Upper lobe of left lung (tissue), 4 donors: ENCODE measurements at regions not wholly inside any gene's neighbourhood (a gene's known extent, or its start where the extent isn't known, plus 50 kb on each side); places are given as distances from the start of the nearest gene placed in this dataset.

ENCODE experiments used
- CTCF ChIP-seq, 6 experiments: fragments of 450-650 bp in 4 of 6; fragments of 200-600 bp in 2 of 6; sonication (generic) in 2 of 6; IDR thresholded peaks; one replicate each; pipeline ENCODE4 v1.5.1; 2016 to 2019; ENCODE audit warnings: antibody characterized with exemption in 6 of 6
- EP300 ChIP-seq, 4 donors: sonication (generic); formaldehyde crosslinking; IDR thresholded peaks; one replicate each; pipeline ENCODE4 v1.5.1; 2017; ENCODE audit warnings: antibody characterized with exemption in 4 of 4, control low read depth in 2 of 4
- POLR2A ChIP-seq, 4 donors: fragments of 450-650 bp; IDR thresholded peaks; one replicate each; pipeline ENCODE4 v1.5.1; 2016 to 2017; ENCODE audit warnings: antibody characterized with exemption in 4 of 4, mild to moderate bottlenecking in 2 of 4
- POLR2AphosphoS5 ChIP-seq, 2 donors: sonication (generic); formaldehyde crosslinking; IDR thresholded peaks; one replicate each; pipeline ENCODE4 v1.5.1; 2017; ENCODE audit warnings: antibody characterized with exemption in 2 of 2

- TF ChIP-seq CTCF (IDR thresholded peaks at IDR 0.05), result no peak
- TF ChIP-seq POLR2A (IDR thresholded peaks at IDR 0.05), result no peak
- TF ChIP-seq EP300 (IDR thresholded peaks at IDR 0.05), result no peak
- no peak for TF ChIP-seq POLR2AphosphoS5 (IDR thresholded peaks at IDR 0.05)
Observed at GRCh38 chr5:50292735-50293394, 148.2 kb downstream of the EMB start.
